ENCODE measurements at regions not wholly inside any gene's neighbourhood (a gene's known extent, or its start where the extent isn't known, plus 50 kb on each side); places are given as distances from the start of the nearest gene placed in this dataset.

GRCh38 chr6:137415834-137416190 is 78.4 kb downstream of the OLIG3 start:
- no peak for DNase-seq
- H3K27me3 ChIP-seq: no peaks in the 10 kb centered on the region
- H3K4me3 ChIP-seq: no peak overlapping the region
- intact Hi-C loops (cut with DNase I): no loop called here
- H3K27ac ChIP-seq: no peak overlapping the region
- H3K9me3 ChIP-seq: no peaks in the 10 kb centered on the region
- 51 to 60% (median 56%) methylated on average over 5 of the region's 5 CpGs for WGBS, 3 donors
- TF ChIP-seq, protein P1, sequence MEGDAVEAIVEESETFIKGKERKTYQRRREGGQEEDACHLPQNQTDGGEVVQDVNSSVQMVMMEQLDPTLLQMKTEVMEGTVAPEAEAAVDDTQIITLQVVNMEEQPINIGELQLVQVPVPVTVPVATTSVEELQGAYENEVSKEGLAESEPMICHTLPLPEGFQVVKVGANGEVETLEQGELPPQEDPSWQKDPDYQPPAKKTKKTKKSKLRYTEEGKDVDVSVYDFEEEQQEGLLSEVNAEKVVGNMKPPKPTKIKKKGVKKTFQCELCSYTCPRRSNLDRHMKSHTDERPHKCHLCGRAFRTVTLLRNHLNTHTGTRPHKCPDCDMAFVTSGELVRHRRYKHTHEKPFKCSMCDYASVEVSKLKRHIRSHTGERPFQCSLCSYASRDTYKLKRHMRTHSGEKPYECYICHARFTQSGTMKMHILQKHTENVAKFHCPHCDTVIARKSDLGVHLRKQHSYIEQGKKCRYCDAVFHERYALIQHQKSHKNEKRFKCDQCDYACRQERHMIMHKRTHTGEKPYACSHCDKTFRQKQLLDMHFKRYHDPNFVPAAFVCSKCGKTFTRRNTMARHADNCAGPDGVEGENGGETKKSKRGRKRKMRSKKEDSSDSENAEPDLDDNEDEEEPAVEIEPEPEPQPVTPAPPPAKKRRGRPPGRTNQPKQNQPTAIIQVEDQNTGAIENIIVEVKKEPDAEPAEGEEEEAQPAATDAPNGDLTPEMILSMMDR (IDR thresholded peaks at IDR 0.05): no peak
- TF ChIP-seq POLR2A (IDR thresholded peaks at IDR 0.05) (no peak), EP300 (IDR thresholded peaks at IDR 0.05) (no peak)
- H3K4me1 ChIP-seq (ENCODE audit: insufficient read depth): peaks cover 1% of the 10 kb centered on the region
- no peaks in the 10 kb centered on the region for H3K36me3 ChIP-seq

DNA sequence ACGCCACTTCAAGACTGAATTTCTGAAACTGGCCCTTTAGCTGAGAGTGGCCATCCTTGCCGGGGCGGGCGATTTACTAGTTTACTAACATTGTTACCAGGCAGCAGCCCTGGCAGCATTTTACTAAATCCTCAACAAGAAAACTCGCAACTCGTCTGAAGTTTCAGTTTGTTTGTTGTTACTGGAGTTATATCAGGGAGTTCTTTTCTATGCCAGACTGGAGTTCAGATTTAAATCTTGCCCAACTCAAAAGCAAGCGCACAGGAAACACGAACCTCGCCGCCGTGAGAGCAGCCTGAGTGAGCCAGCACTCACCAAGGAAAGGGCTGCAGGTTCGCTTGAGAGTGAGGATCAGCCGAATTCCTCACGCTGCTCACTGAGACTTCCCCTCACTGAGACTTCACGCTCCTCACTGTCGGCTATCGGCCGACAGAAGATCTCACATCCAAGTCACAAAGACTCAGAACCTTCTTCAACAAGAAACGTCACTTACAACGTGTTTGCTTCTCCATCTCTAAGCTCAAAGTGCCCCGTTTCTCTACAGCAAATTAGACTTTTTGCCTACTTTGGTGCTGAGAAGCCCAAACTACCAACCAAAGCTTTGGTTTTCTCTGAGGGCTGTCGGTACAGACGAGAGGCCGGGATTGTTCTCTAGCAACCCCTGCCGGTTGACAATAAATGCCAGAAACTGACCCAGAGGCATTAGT is 78.9 kb downstream of the OLIG3 start:
- Histone ChIP-seq H3K27me3 (no peaks in the 10 kb centered on the region), H3K4me1 (ENCODE audit: insufficient read depth) (peaks cover 1% of the 10 kb centered on the region), H3K4me3 (peak overlapping the region; percentile 19), H3K27ac (no peak overlapping the region), H3K36me3 (no peaks in the 10 kb centered on the region), H3K9me3 (no peaks in the 10 kb centered on the region)
- TF ChIP-seq POLR2A (IDR thresholded peaks at IDR 0.05) (no peak), EP300 (IDR thresholded peaks at IDR 0.05) (no peak)
- TF ChIP-seq, protein P1 (IDR thresholded peaks at IDR 0.05): peak in 1 of 3 donors; percentile 38
- intact Hi-C loops (cut with DNase I): no loop called here
- DNase-seq: peak; percentile 23 to 58 (median 32)
- 3 to 9% (median 4%) methylated on average over 25 of the region's 25 CpGs for WGBS, 3 donors

DNA sequence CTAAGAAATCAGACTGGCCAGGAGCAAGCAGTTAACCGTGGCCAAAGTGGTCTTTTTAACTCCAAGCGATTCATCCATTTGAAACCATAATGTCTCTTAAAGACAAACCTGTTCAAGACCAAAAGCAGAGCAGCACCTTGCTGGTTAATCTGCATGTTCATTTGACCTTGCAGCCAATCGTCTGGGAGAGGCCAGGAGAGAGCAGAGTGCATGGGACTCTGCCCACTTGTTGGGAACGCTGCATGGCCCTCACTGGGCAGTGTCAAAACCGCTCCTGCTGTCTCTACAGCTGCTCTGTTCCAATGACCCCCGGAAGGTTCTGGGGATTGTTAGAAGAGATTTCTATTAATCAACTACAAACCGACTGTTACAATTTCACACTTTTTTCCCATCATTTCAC is 79.6 kb downstream of the OLIG3 start:
- Histone ChIP-seq H3K36me3 (no peaks in the 10 kb centered on the region), H3K27me3 (no peaks in the 10 kb centered on the region), H3K9me3 (no peaks in the 10 kb centered on the region), H3K27ac (no peak overlapping the region), H3K4me3 (peak overlapping the region; percentile 19), H3K4me1 (ENCODE audit: insufficient read depth) (peaks cover 1% of the 10 kb centered on the region)
- intact Hi-C loops (cut with DNase I): no loop called here
- DNase-seq: no peak
- no peak for TF ChIP-seq POLR2A (IDR thresholded peaks at IDR 0.05)
- TF ChIP-seq EP300 (IDR thresholded peaks at IDR 0.05): no peak
- TF ChIP-seq, protein P1 (IDR thresholded peaks at IDR 0.05): no peak
- whole genome bisulfite sequencing, 3 donors: 53 to 62% (median 60%) methylated on average over 7 of the region's 7 CpGs

DNA sequence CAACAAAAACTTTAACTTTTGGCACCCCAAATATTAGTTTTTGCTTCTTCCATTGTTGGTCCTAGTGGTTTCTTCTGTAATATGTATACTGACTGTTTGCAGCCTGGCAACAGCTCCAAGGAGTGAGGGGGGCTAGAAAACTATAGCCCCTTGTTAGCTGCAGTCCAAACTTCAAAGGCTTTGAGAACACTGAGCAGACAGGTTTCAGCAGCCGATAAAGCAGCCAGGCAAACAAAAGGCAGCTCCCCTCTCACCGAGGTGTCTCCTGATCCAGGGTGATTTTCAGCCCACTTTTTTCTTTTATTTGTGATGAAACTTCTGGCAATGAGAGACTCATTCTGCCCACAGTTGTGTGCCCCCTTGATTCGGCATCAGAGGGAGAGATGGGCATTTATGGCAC is 80.7 kb downstream of the OLIG3 start:
- no peak overlapping the region for H3K4me3 ChIP-seq
- H3K27ac ChIP-seq: no peak overlapping the region
- WGBS, 3 donors: 44 to 52% (median 49%) methylated on average over 3 of the region's 3 CpGs
- H3K9me3 ChIP-seq: no peaks in the 10 kb centered on the region
- H3K36me3 ChIP-seq: no peaks in the 10 kb centered on the region
- TF ChIP-seq EP300 (IDR thresholded peaks at IDR 0.05): no peak
- TF ChIP-seq, protein P1 (IDR thresholded peaks at IDR 0.05): no peak
- DNase-seq: no peak
- H3K4me1 ChIP-seq (ENCODE audit: insufficient read depth): peaks cover 1% of the 10 kb centered on the region
- intact Hi-C loops (cut with DNase I): no loop called here
- H3K27me3 ChIP-seq: no peaks in the 10 kb centered on the region

Data from ovary (tissue), 7 donors.